Progenitor cell of endocrine pancreas (in vitro differentiated cells): ENCODE measurements at regions not wholly inside any gene's neighbourhood (a gene's known extent, or its start where the extent isn't known, plus 50 kb on each side); places are given as distances from the start of the nearest gene placed in this dataset.

ENCODE experiments used
- DNase-seq: peaks from one replicate; pipeline ENCODE4 v3.0.0; 2021; ENCODE audit warnings: low spot score; ENCODE audit not compliant: unreplicated experiment
- H3K27ac Mint-ChIP-seq: 2 replicates; pipeline ENCODE4 v1.8.0; 2021; ENCODE audit warnings: mild to moderate bottlenecking, moderate library complexity, mixed read lengths
- H3K27me3 Mint-ChIP-seq: 2 replicates; pipeline ENCODE4 v1.8.0; 2021; ENCODE audit warnings: mixed read lengths
- H3K36me3 Mint-ChIP-seq: 2 replicates; pipeline ENCODE4 v1.8.0; 2022; ENCODE audit warnings: mixed read lengths; ENCODE audit not compliant: insufficient read depth
- H3K4me1 Mint-ChIP-seq: 2 replicates; pipeline ENCODE4 v1.8.0; 2021; ENCODE audit warnings: low read depth, mixed read lengths
- H3K4me3 Mint-ChIP-seq: 2 replicates; pipeline ENCODE4 v1.8.0; 2021; ENCODE audit warnings: low read depth, mild to moderate bottlenecking, moderate library complexity, mixed read lengths
- H3K9me3 Mint-ChIP-seq: 2 replicates; pipeline ENCODE4 v1.8.0; 2021; ENCODE audit warnings: low read depth, mixed read lengths
- CTCF ChIP-seq: fragments of 200-600 bp; sonication (generic); IDR thresholded peaks from one replicate; pipeline ENCODE4 v1.5.0; 2021; ENCODE audit warnings: antibody characterized with exemption, mild to moderate bottlenecking; ENCODE audit not compliant: unreplicated experiment

- Mint-ChIP-seq H3K27me3 (no peaks in the 10 kb centered on the region), H3K4me3 (no peak overlapping the region), H3K36me3 (no peaks in the 10 kb centered on the region), H3K27ac (no peak overlapping the region), H3K9me3 (no peaks in the 10 kb centered on the region), H3K4me1 (peaks cover 2% of the 10 kb centered on the region)
- no peak for TF ChIP-seq CTCF
- no peak for DNase-seq
These were observed 590.5 kb downstream of the ETS1 start for GRCh38 chr11:127996825-127997224.

- Mint-ChIP-seq H3K27me3 (no peaks in the 10 kb centered on the region), H3K27ac (no peak overlapping the region), H3K9me3 (no peaks in the 10 kb centered on the region), H3K36me3 (no peaks in the 10 kb centered on the region), H3K4me3 (no peak overlapping the region), H3K4me1 (peaks cover 2% of the 10 kb centered on the region)
- no peak for DNase-seq
- TF ChIP-seq CTCF, result no peak
These were observed 591.4 kb downstream of the ETS1 start for GRCh38 chr11:127995921-127996320.

- no peak for DNase-seq
- no peak overlapping the region for H3K4me3 Mint-ChIP-seq
- no peak overlapping the region for H3K27ac Mint-ChIP-seq
- no peaks in the 10 kb centered on the region for H3K27me3 Mint-ChIP-seq
- no peaks in the 10 kb centered on the region for H3K36me3 Mint-ChIP-seq
- peaks cover 2% of the 10 kb centered on the region for H3K4me1 Mint-ChIP-seq
- H3K9me3 Mint-ChIP-seq, result no peaks in the 10 kb centered on the region
- TF ChIP-seq CTCF, result no peak
These were observed 592.6 kb downstream of the ETS1 start for GRCh38 chr11:127994736-127995135.

GRCh38 chr11:127993788-127994187 lies 593.6 kb downstream of the ETS1 start:
- DNase-seq, result no peak
- peaks cover 2% of the 10 kb centered on the region for H3K4me1 Mint-ChIP-seq
- no peak overlapping the region for H3K4me3 Mint-ChIP-seq
- H3K27me3 Mint-ChIP-seq, result no peaks in the 10 kb centered on the region
- TF ChIP-seq CTCF, result peak; percentile 29
- no peaks in the 10 kb centered on the region for H3K36me3 Mint-ChIP-seq
- no peaks in the 10 kb centered on the region for H3K9me3 Mint-ChIP-seq
- no peak overlapping the region for H3K27ac Mint-ChIP-seq

GRCh38 chr11:127993281-127993680 lies 594.1 kb downstream of the ETS1 start:
- DNase-seq, result no peak
- Mint-ChIP-seq H3K27me3 (no peaks in the 10 kb centered on the region), H3K4me1 (peaks cover 2% of the 10 kb centered on the region), H3K9me3 (no peaks in the 10 kb centered on the region), H3K36me3 (no peaks in the 10 kb centered on the region), H3K27ac (no peak overlapping the region), H3K4me3 (no peak overlapping the region)
- no peak for TF ChIP-seq CTCF

GRCh38 chr11:127986073-127986472 lies 601.3 kb downstream of the ETS1 start:
- Mint-ChIP-seq H3K4me3 (no peak overlapping the region), H3K4me1 (no peaks in the 10 kb centered on the region), H3K36me3 (no peaks in the 10 kb centered on the region), H3K27me3 (no peaks in the 10 kb centered on the region), H3K9me3 (peaks cover 6% of the 10 kb centered on the region), H3K27ac (no peak overlapping the region)
- no peak for DNase-seq
- no peak for TF ChIP-seq CTCF
